GM12878 (cell line): ENCODE measurements at regions not wholly inside any gene's neighbourhood (a gene's known extent, or its start where the extent isn't known, plus 50 kb on each side); places are given as distances from the start of the nearest gene placed in this dataset.

Experiments
- ATAC-seq: fragments of 200-7000 bp; cut with Tn5 transposase; 3 replicates; pipeline ENCODE4 v1.9.1; 2020; ENCODE audit warnings: mild to moderate bottlenecking, moderate library complexity
- BruUV-seq: library from RNA; stranded (reverse); fragments of 400-500 nt; replicated peaks from 2 replicates; lab custom pipeline; 2021; lab: Mats Ljungman, UMichigan
- CTCF ChIA-PET: fragments of 300-600 bp; sonication (Branson Sonifier 250); formaldehyde crosslinking; extraction: SDS; loops from one replicate; lab custom pipeline; 2021; ENCODE audit warnings: inconsistent platforms; lab: Yijun Ruan, JAX
- POLR2A ChIA-PET: fragments of 350-600 bp; formaldehyde crosslinking; extraction: SDS; loops from one replicate; lab custom pipeline; 2021; ENCODE audit warnings: inconsistent platforms; lab: Charles Lee
- RAD21 ChIA-PET: fragments of 300-600 bp; sonication (Branson Sonifier 250); formaldehyde crosslinking; loops from one replicate; lab custom pipeline; 2023; ENCODE audit warnings: antibody characterized with exemption; ENCODE audit not compliant: unreplicated experiment; lab: Charles Lee
- SMC1A ChIA-PET: fragments of 300-600 bp; sonication (Branson Sonifier 250); formaldehyde crosslinking; loops from one replicate; lab custom pipeline; 2023; ENCODE audit not compliant: unreplicated experiment, uncharacterized antibody; lab: Charles Lee
- DNase-seq: peaks from one replicate; pipeline ENCODE4 v3.0.0-alpha.2; 2011; ENCODE audit warnings: low read depth, low spot score
- FAIRE-seq: peaks from 3 replicates; lab custom pipeline; 2011; peaks lifted over from hg19 to GRCh38; lab: Jason Lieb, UNC
- H2AFZ ChIP-seq: 2 replicates; pipeline ENCODE4 v1.6.0; 2011; ENCODE audit warnings: low read depth, low read length, control low read depth; ENCODE audit not compliant: control insufficient read depth
- H3K27ac ChIP-seq: 2 replicates; pipeline ENCODE4 v1.5.1; 2011; ENCODE audit warnings: control low read depth; ENCODE audit not compliant: control insufficient read depth, insufficient read depth
- H3K27me3 ChIP-seq, 2 experiments: replicated peaks in 1 of 2; 2 replicates each; pipeline versions ENCODE4 v1.6.0 to v1.6.1; 2011; ENCODE audit warnings: low read length in 1 of 2; ENCODE audit not compliant: control insufficient read depth in 2 of 2, insufficient read depth in 2 of 2
- H3K36me3 ChIP-seq, 2 experiments: 2 replicates each; pipeline ENCODE4 v1.5.1; 2011; ENCODE audit warnings: low read length in 1 of 2; ENCODE audit not compliant: control insufficient read depth in 2 of 2, insufficient read depth in 2 of 2
- H3K4me1 ChIP-seq: 2 replicates; pipeline ENCODE4 v1.6.1; 2011; ENCODE audit warnings: mild to moderate bottlenecking, low read length, moderate library complexity, mixed read lengths; ENCODE audit not compliant: control insufficient read depth, insufficient read depth
- H3K4me2 ChIP-seq: 2 replicates; pipeline ENCODE4 v1.6.0; 2011; ENCODE audit warnings: control low read depth; ENCODE audit not compliant: control insufficient read depth, insufficient read depth
- H3K4me3 ChIP-seq: fragments of 200-600 bp; sonication (generic); 2 replicates; pipeline ENCODE4 v1.5.1; 2016
- H3K79me2 ChIP-seq: 2 replicates; pipeline ENCODE4 v1.6.0; 2011; ENCODE audit warnings: low read length; ENCODE audit not compliant: control insufficient read depth, insufficient read depth
- H3K9ac ChIP-seq: 2 replicates; pipeline ENCODE4 v1.8.0; 2011; ENCODE audit warnings: low read length, control low read depth, mixed read lengths; ENCODE audit not compliant: control insufficient read depth, insufficient read depth
- H3K9me3 ChIP-seq: replicated peaks from 3 replicates; pipeline ENCODE4 v1.5.1; 2011; ENCODE audit warnings: mild to moderate bottlenecking, low read length; ENCODE audit not compliant: control insufficient read depth, insufficient read depth
- H4K20me1 ChIP-seq: 2 replicates; pipeline ENCODE4 v1.6.0; 2011; ENCODE audit not compliant: control insufficient read depth, insufficient read depth
- BCL11A ChIP-seq: IDR thresholded peaks from 2 replicates; pipeline ENCODE4 v1.6.1; 2011; ENCODE audit warnings: low read depth, low read length
- BCL3 ChIP-seq: IDR thresholded peaks from 2 replicates; pipeline ENCODE4 v1.6.1; 2011; ENCODE audit warnings: borderline replicate concordance, low read depth, mild to moderate bottlenecking, moderate library complexity, low read length; ENCODE audit not compliant: insufficient read depth, poor library complexity, severe bottlenecking
- CEBPZ ChIP-seq: fragments of 150-350 bp; IDR thresholded peaks from 2 replicates; pipeline ENCODE4 v1.6.1; 2016; ENCODE audit warnings: low read depth, low read length
- DPF2 ChIP-seq: fragments of 450-650 bp; IDR thresholded peaks from 2 replicates; pipeline ENCODE4 v1.6.1; 2017; ENCODE audit warnings: mild to moderate bottlenecking
- E4F1 ChIP-seq: fragments of 450-650 bp; IDR thresholded peaks from 2 replicates; pipeline ENCODE4 v1.6.1; 2018; ENCODE audit warnings: borderline replicate concordance, mild to moderate bottlenecking; ENCODE audit not compliant: partially characterized antibody
- FOXM1 ChIP-seq: IDR thresholded peaks from 2 replicates; pipeline ENCODE4 v1.6.1; 2012; ENCODE audit warnings: low read depth, mild to moderate bottlenecking, inconsistent platforms, low read length, moderate library complexity
- MTA2 ChIP-seq: fragments of 450-650 bp; IDR thresholded peaks from 2 replicates; pipeline ENCODE4 v1.6.1; 2016; ENCODE audit warnings: low read depth, mild to moderate bottlenecking, moderate library complexity
- PAX8 ChIP-seq: fragments of 450-650 bp; IDR thresholded peaks from 2 replicates; pipeline ENCODE4 v1.6.1; 2017; ENCODE audit warnings: mild to moderate bottlenecking, moderate library complexity
- PBX3 ChIP-seq: IDR thresholded peaks from 2 replicates; pipeline ENCODE4 v1.6.1; 2011; ENCODE audit warnings: mild to moderate bottlenecking, low read depth, low read length, moderate library complexity; ENCODE audit not compliant: insufficient replicate concordance
- RB1 ChIP-seq: fragments of 450-650 bp; formaldehyde crosslinking; IDR thresholded peaks from 2 replicates; pipeline ENCODE4 v1.6.1; 2017; ENCODE audit warnings: mild to moderate bottlenecking, borderline replicate concordance
- TAF1 ChIP-seq: IDR thresholded peaks from 2 replicates; pipeline ENCODE4 v1.6.1; 2011; ENCODE audit warnings: mild to moderate bottlenecking, low read depth, low read length, borderline replicate concordance
- ZBTB4 ChIP-seq: fragments of 450-650 bp; formaldehyde crosslinking; IDR thresholded peaks from 2 replicates; pipeline ENCODE4 v1.4.0; 2022; ENCODE audit warnings: mild to moderate bottlenecking, moderate library complexity
- ZNF24 ChIP-seq: fragments of 450-650 bp; IDR thresholded peaks from 2 replicates; pipeline ENCODE4 v1.6.1; 2017; ENCODE audit warnings: antibody characterized with exemption, mild to moderate bottlenecking
- WGBS: methylation state at CpG from one replicate; pipeline ENCODE4 v1.1.6; 2016; ENCODE audit warnings: low lambda C conversion rate; ENCODE audit not compliant: insufficient replicate concordance, insufficient coverage; ENCODE audit errors: missing lambda C conversion rate; 5-methylcytosine and 5-hydroxymethylcytosine counted together
- in situ Hi-C: fragments of 300-500 bp; cut with MboI; formaldehyde crosslinking; loops from 9 replicates; pipeline ENCODE4 v1.14.3; 2018; ENCODE audit warnings: mixed read lengths
- intact Hi-C: fragments of 100-400 bp; cut with micrococcal nuclease; formaldehyde crosslinking; loops from one replicate; pipeline ENCODE4 v1.14.2; 2022; ENCODE audit not compliant: unreplicated experiment

- DNase-seq, result no peak
- Histone ChIP-seq H3K27me3 (no peaks in the 10 kb centered on the region), H3K79me2 (no peaks in the 10 kb centered on the region), H3K9me3 (no peaks in the 10 kb centered on the region), H3K4me2 (no peak overlapping the region), H2AFZ (no peak overlapping the region), H4K20me1 (no peaks in the 10 kb centered on the region), H3K9ac (no peak overlapping the region), H3K36me3 (no peaks in the 10 kb centered on the region), H3K27ac (no peak overlapping the region), H3K4me1 (no peaks in the 10 kb centered on the region), H3K4me3 (no peak overlapping the region)
- no peak for ATAC-seq
- BruUV-seq, result no TSS peak
- POLR2A ChIA-PET, result no interaction called here
- 3% methylated on average over 5 of the region's 5 CpGs for WGBS
- in situ Hi-C loops, result no loop called here
- no peak for FAIRE-seq
- CTCF ChIA-PET, result no interaction called here
- RAD21 ChIA-PET, result no interaction called here
- intact Hi-C loops, result no loop called here
- SMC1A ChIA-PET, result no interaction called here
- TF ChIP-seq BCL11A (no peak), MTA2 (no peak), ZBTB4 (CRISPR knock-in tag) (no peak), PBX3 (no peak), CEBPZ (no peak), BCL3 (no peak), ZNF24 (no peak), FOXM1 (no peak), RB1 (no peak), DPF2 (no peak), E4F1 (no peak), TAF1 (no peak), PAX8 (no peak)
Observed at GRCh38 chrX:44708470-44708869, 135.4 kb upstream of the DUSP21 start.
